ENCODE measurements at regions not wholly inside any gene's neighbourhood (a gene's known extent, or its start where the extent isn't known, plus 50 kb on each side); places are given as distances from the start of the nearest gene placed in this dataset.
"Not testable (repeated sequence)": the region's sequence is repeated elsewhere in the genome, so short reads cannot be mapped to it uniquely, and the experiment has no call there.

GRCh38 chr14:40684328-40684727 lies 922.3 kb upstream of the LRFN5 start:
- FAIRE-seq (no peak), DNase-seq (ENCODE audit: insufficient read length, low spot score) (no peak)
- TF ChIP-seq POLR2A (IDR thresholded peaks at IDR 0.05; ENCODE audit: low read depth, low read length), result no peak

- FAIRE-seq, result no peak
- no peak for TF ChIP-seq POLR2A (IDR thresholded peaks at IDR 0.05; ENCODE audit: low read depth, low read length)
- no peak for DNase-seq (ENCODE audit: insufficient read length, low spot score)
Measured at GRCh38 chr14:40682131-40682913, 924.4 kb upstream of the LRFN5 start.

GRCh38 chr14:40679256-40679655 lies 927.4 kb upstream of the LRFN5 start:
- FAIRE-seq (no peak), DNase-seq (ENCODE audit: insufficient read length, low spot score) (no peak)
- TF ChIP-seq POLR2A (IDR thresholded peaks at IDR 0.05; ENCODE audit: low read depth, low read length), result no peak

GRCh38 chr14:40677206-40677605 lies 929.5 kb upstream of the LRFN5 start:
- DNase-seq (ENCODE audit: insufficient read length, low spot score); FAIRE-seq: not testable (repeated sequence)

- FAIRE-seq (no peak), DNase-seq (ENCODE audit: insufficient read length, low spot score) (no peak)
- TF ChIP-seq POLR2A (IDR thresholded peaks at IDR 0.05; ENCODE audit: low read depth, low read length), result no peak
Measured at GRCh38 chr14:40674502-40674901, 932.2 kb upstream of the LRFN5 start.

- FAIRE-seq (no peak), DNase-seq (ENCODE audit: insufficient read length, low spot score) (no peak)
- TF ChIP-seq POLR2A (IDR thresholded peaks at IDR 0.05; ENCODE audit: low read depth, low read length), result no peak
Measured at GRCh38 chr14:40656311-40656710, 950.4 kb upstream of the LRFN5 start.

- DNase-seq (ENCODE audit: insufficient read length, low spot score), result no peak
- TF ChIP-seq POLR2A (IDR thresholded peaks at IDR 0.05; ENCODE audit: low read depth, low read length), result no peak
- no peak for FAIRE-seq
Measured at GRCh38 chr14:40652089-40652691, 954.5 kb upstream of the LRFN5 start.

GRCh38 chr14:40630471-40630870 lies 976.2 kb upstream of the LRFN5 start:
- TF ChIP-seq POLR2A (IDR thresholded peaks at IDR 0.05; ENCODE audit: low read depth, low read length), result no peak
- DNase-seq (ENCODE audit: insufficient read length, low spot score) (no peak), FAIRE-seq (no peak)

GRCh38 chr14:40629551-40630137 lies 977.0 kb upstream of the LRFN5 start:
- not testable (repeated sequence) for DNase-seq (ENCODE audit: insufficient read length, low spot score); FAIRE-seq

- FAIRE-seq (no peak), DNase-seq (ENCODE audit: insufficient read length, low spot score) (no peak)
- no peak for TF ChIP-seq POLR2A (IDR thresholded peaks at IDR 0.05; ENCODE audit: low read depth, low read length)
Measured at GRCh38 chr14:40629144-40629543, 977.5 kb upstream of the LRFN5 start.

GRCh38 chr14:40623643-40624042 lies 983.0 kb upstream of the LRFN5 start:
- no peak for DNase-seq (ENCODE audit: insufficient read length, low spot score)
- no peak for FAIRE-seq
- TF ChIP-seq POLR2A (IDR thresholded peaks at IDR 0.05; ENCODE audit: low read depth, low read length), result no peak

- FAIRE-seq (no peak), DNase-seq (ENCODE audit: insufficient read length, low spot score) (no peak)
- no peak for TF ChIP-seq POLR2A (IDR thresholded peaks at IDR 0.05; ENCODE audit: low read depth, low read length)
Measured at GRCh38 chr14:40618225-40618898, 988.3 kb upstream of the LRFN5 start.

- no peak for TF ChIP-seq POLR2A (IDR thresholded peaks at IDR 0.05; ENCODE audit: low read depth, low read length)
- FAIRE-seq (no peak), DNase-seq (ENCODE audit: insufficient read length, low spot score) (no peak)
Measured at GRCh38 chr14:40616579-40616978, 990.1 kb upstream of the LRFN5 start.

GRCh38 chr14:40601063-40601462 lies 1005.6 kb upstream of the LRFN5 start:
- no peak for TF ChIP-seq POLR2A (IDR thresholded peaks at IDR 0.05; ENCODE audit: low read depth, low read length)
- FAIRE-seq (no peak), DNase-seq (ENCODE audit: insufficient read length, low spot score) (no peak)
